HCT116 (cell line): ENCODE measurements at regions not wholly inside any gene's neighbourhood (a gene's known extent, or its start where the extent isn't known, plus 50 kb on each side); places are given as distances from the start of the nearest gene placed in this dataset.

Experiments used
- ATAC-seq: fragments of 200-7000 bp; cut with Tn5 transposase; 2 replicates; pipeline ENCODE4 v1.9.1; 2020; ENCODE audit warnings: mild to moderate bottlenecking, moderate library complexity
- BruUV-seq: library from RNA; stranded (reverse); fragments of 400-500 nt; replicated peaks from 2 replicates; lab custom pipeline; 2021; lab: Mats Ljungman, UMichigan
- CTCF ChIA-PET: fragments of 300-600 bp; sonication (Branson Sonifier 250); formaldehyde crosslinking; loops from one replicate; lab custom pipeline; 2021; ENCODE audit warnings: antibody characterized with exemption; lab: Charles Lee
- POLR2A ChIA-PET: fragments of 300-600, 350-600 bp; sonication (Branson Sonifier 250); formaldehyde crosslinking; loops from one replicate; lab custom pipeline; 2021; ENCODE audit warnings: antibody characterized with exemption; lab: Charles Lee
- RAD21 ChIA-PET, 2 experiments: fragments of 300-600 bp; sonication (Branson Sonifier 250); formaldehyde crosslinking; loops; one replicate each; lab custom pipeline; 2023; ENCODE audit warnings: low total read pairs in 2 of 2; ENCODE audit not compliant: uncharacterized antibody in 2 of 2, unreplicated experiment in 2 of 2, low non-redundant PET in 1 of 2; lab: Charles Lee
- DNase-seq: peaks from one replicate; pipeline ENCODE4 v3.0.0-alpha.2; 2010; ENCODE audit warnings: low read depth, low spot score
- H2AFZ ChIP-seq: fragments of 200-600 bp; shearing (Covaris generic), sonication (generic); 2 replicates; pipeline ENCODE4 v1.6.1; 2017; ENCODE audit warnings: low read depth, mixed run types, mixed read lengths, antibody characterized with exemption, low read length; ENCODE audit not compliant: poor library complexity, severe bottlenecking
- H3K27ac ChIP-seq: 2 replicates; pipeline ENCODE4 v1.5.1; 2012; ENCODE audit warnings: low read depth, low read length
- H3K27me3 ChIP-seq: fragments of 200-600 bp; sonication (generic); 2 replicates; pipeline ENCODE4 v1.6.1; 2016; ENCODE audit warnings: mixed run types, low read length, mixed read lengths; ENCODE audit not compliant: insufficient read depth
- H3K36me3 ChIP-seq, 2 experiments: fragments of 200-500 bp in 1 of 2; fragments of 200-600 bp in 1 of 2; sonication (Bioruptor generic) in 1 of 2; sonication (generic) in 1 of 2; 2 replicates each; pipeline versions ENCODE4 v1.5.1 to v1.6.1; 2014 to 2016; ENCODE audit warnings: low read length in 2 of 2, inconsistent platforms in 1 of 2, mixed read lengths in 1 of 2, mixed run types in 1 of 2; ENCODE audit not compliant: insufficient read depth in 2 of 2, control insufficient read depth in 1 of 2
- H3K4me1 ChIP-seq, 2 experiments: fragments of 200-600 bp in 1 of 2; sonication (generic) in 1 of 2; 2 replicates each; pipeline versions ENCODE4 v1.5.1 to v1.6.1; 2012 to 2017; ENCODE audit warnings: low read length in 2 of 2, inconsistent platforms in 1 of 2, mild to moderate bottlenecking in 1 of 2, mixed read lengths in 1 of 2, mixed run types in 1 of 2, moderate library complexity in 1 of 2; ENCODE audit not compliant: insufficient read depth in 2 of 2, control insufficient read depth in 1 of 2
- H3K4me2 ChIP-seq: fragments of 200-600 bp; sonication (generic); 2 replicates; pipeline ENCODE4 v1.6.1; 2017; ENCODE audit warnings: mixed run types, low read length, mixed read lengths
- H3K4me3 ChIP-seq, 2 experiments: fragments of 200-600 bp in 1 of 2; sonication (generic) in 1 of 2; replicated peaks in 1 of 2; 2 replicates each; pipeline ENCODE4 v1.5.1; 2011 to 2016; ENCODE audit warnings: low read length in 2 of 2, control low read depth in 1 of 2, low read depth in 1 of 2, mild to moderate bottlenecking in 1 of 2, mixed read lengths in 1 of 2, mixed run types in 1 of 2
- H3K79me2 ChIP-seq: fragments of 200-600 bp; sonication (generic); 2 replicates; pipeline ENCODE4 v1.6.1; 2017; ENCODE audit warnings: mild to moderate bottlenecking, mixed run types, low read length, moderate library complexity, mixed read lengths; ENCODE audit not compliant: insufficient read depth
- H3K9ac ChIP-seq: fragments of 200-600 bp; sonication (generic); 2 replicates; pipeline ENCODE4 v1.6.1; 2016; ENCODE audit warnings: low read length, mixed read lengths
- H3K9me2 ChIP-seq: fragments of 200-600 bp; sonication (generic), shearing (Covaris generic); 2 replicates; pipeline ENCODE4 v1.6.1; 2017; ENCODE audit warnings: mixed run types, mild to moderate bottlenecking, moderate library complexity; ENCODE audit not compliant: insufficient read depth
- H3K9me3 ChIP-seq, 2 experiments: fragments of 200-500 bp in 1 of 2; fragments of 200-600 bp in 1 of 2; sonication (Bioruptor generic) in 1 of 2; sonication (generic) in 1 of 2; 2 replicates each; pipeline ENCODE4 v1.6.1; 2014 to 2017; ENCODE audit warnings: low read length in 2 of 2, mixed read lengths in 2 of 2, inconsistent platforms in 1 of 2, low read depth in 1 of 2, mild to moderate bottlenecking in 1 of 2, mixed run types in 1 of 2, moderate library complexity in 1 of 2; ENCODE audit not compliant: control insufficient read depth in 1 of 2, insufficient read depth in 1 of 2
- H4K20me1 ChIP-seq: fragments of 200-600 bp; sonication (generic), shearing (Covaris generic); 2 replicates; pipeline ENCODE4 v1.6.1; 2017; ENCODE audit warnings: mixed run types, mild to moderate bottlenecking, moderate library complexity; ENCODE audit not compliant: insufficient read depth
- CBX3 ChIP-seq: IDR thresholded peaks from 2 replicates; pipeline ENCODE4 v1.6.1; 2012; ENCODE audit warnings: low read depth
- EGR1 ChIP-seq: IDR thresholded peaks from 2 replicates; pipeline ENCODE4 v1.6.1; 2012; ENCODE audit warnings: low read depth
- ELF1 ChIP-seq: IDR thresholded peaks from 2 replicates; pipeline ENCODE4 v1.6.1; 2012; ENCODE audit warnings: low read depth, borderline replicate concordance
- FOSL1 ChIP-seq: IDR thresholded peaks from 2 replicates; pipeline ENCODE4 v1.6.1; 2012; ENCODE audit warnings: low read depth
- JUND ChIP-seq: IDR thresholded peaks from 2 replicates; pipeline ENCODE4 v1.6.1; 2012
- POLR2A ChIP-seq: IDR thresholded peaks from 2 replicates; pipeline ENCODE4 v1.7.0; 2011; ENCODE audit warnings: borderline replicate concordance; ENCODE audit not compliant: insufficient read depth, insufficient read length; ENCODE audit errors: extremely low read depth
- RAD21 ChIP-seq: IDR thresholded peaks from 2 replicates; pipeline ENCODE4 v1.6.1; 2012; ENCODE audit warnings: low read depth, mild to moderate bottlenecking
- SP1 ChIP-seq: IDR thresholded peaks from 2 replicates; pipeline ENCODE4 v1.6.1; 2012; ENCODE audit warnings: low read depth
- SRF ChIP-seq: IDR thresholded peaks from 2 replicates; pipeline ENCODE4 v1.6.1; 2012; ENCODE audit warnings: low read depth
- TCF7L2 ChIP-seq: IDR thresholded peaks from 2 replicates; pipeline ENCODE4 v1.7.0; 2011; ENCODE audit warnings: borderline replicate concordance, inconsistent platforms; ENCODE audit not compliant: insufficient read depth, insufficient read length; ENCODE audit errors: extremely low read depth
- YY1 ChIP-seq: IDR thresholded peaks from 2 replicates; pipeline ENCODE4 v1.6.1; 2011; ENCODE audit warnings: low read length, low read depth, moderate library complexity, mild to moderate bottlenecking; ENCODE audit not compliant: insufficient replicate concordance; ENCODE audit errors: extremely low read depth
- ZFX ChIP-seq: fragments of 450-650 bp; IDR thresholded peaks from 2 replicates; pipeline ENCODE4 v1.6.1; 2017
- intact Hi-C: fragments of 100-400 bp; cut with micrococcal nuclease; formaldehyde crosslinking; loops from 2 replicates; pipeline ENCODE4 v1.10.0; 2022
- TF ChIP-seq, protein P1 (sequence below): IDR thresholded peaks from 2 replicates; pipeline ENCODE4 v1.6.1; 2012; ENCODE audit warnings: low read depth
- TF ChIP-seq, protein P2 (sequence below), 3 experiments: fragments of 200-600 bp in 1 of 3; sonication (generic) in 1 of 3; IDR thresholded peaks in 2 of 3; conservative IDR thresholded peaks in 1 of 3; 2 replicates each; pipeline ENCODE4 v1.5.1; 2012 to 2017; ENCODE audit warnings: low read depth in 2 of 3, low read length in 2 of 3, antibody characterized with exemption in 1 of 3, borderline replicate concordance in 1 of 3, control low read depth in 1 of 3, mild to moderate bottlenecking in 1 of 3, mixed read lengths in 1 of 3, mixed run types in 1 of 3, moderate library complexity in 1 of 3; ENCODE audit not compliant: insufficient read depth in 1 of 3
- TF ChIP-seq, protein P3 (sequence below): IDR thresholded peaks from 2 replicates; pipeline ENCODE4 v1.6.1; 2012

DNA sequence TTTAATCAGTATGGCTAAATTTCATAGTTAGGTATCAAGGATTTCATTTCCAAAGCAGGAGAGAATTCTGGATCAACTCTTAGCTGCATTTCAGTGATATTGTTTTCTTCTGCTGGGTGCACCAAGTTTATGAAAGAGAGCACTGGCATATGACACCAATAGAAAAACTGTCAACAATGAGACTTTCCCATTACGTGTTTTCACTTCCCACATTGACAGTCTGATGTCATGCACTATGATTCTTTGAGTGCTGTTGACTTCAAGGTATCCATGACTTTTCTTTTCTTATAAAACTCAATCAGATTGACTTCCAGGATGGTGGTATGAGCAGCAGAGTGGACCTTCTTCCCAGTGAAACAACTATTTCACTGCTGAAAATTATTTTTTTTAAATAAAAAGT, 476.1 kb downstream of the EDEM1 start:
- Histone ChIP-seq H3K36me3 (no peaks in the 10 kb centered on the region), H3K4me3 (no peak overlapping the region), H3K79me2 (no peaks in the 10 kb centered on the region), H3K4me1 (no peaks in the 10 kb centered on the region), H3K4me2 (no peak overlapping the region), H3K9me3 (peaks cover 6 to 10% of the 10 kb centered on the region in 2 experiments; a peak in 2 of 4 replicates), H3K27ac (no peak overlapping the region), H3K9me2 (no peaks in the 10 kb centered on the region), H4K20me1 (no peaks in the 10 kb centered on the region), H3K9ac (no peak overlapping the region), H3K27me3 (no peaks in the 10 kb centered on the region), H2AFZ (no peak overlapping the region)
- intact Hi-C loops = no loop called here
- CTCF ChIA-PET = no interaction called here
- RAD21 ChIA-PET = no interaction called here
- BruUV-seq = no TSS peak
- DNase-seq (no peak), ATAC-seq (no peak)
- TF ChIP-seq CBX3 (no peak), POLR2A (no peak), SP1 (no peak), FOSL1 (no peak), ELF1 (no peak), TCF7L2 (no peak), SRF (no peak), RAD21 (no peak), ZFX (no peak), YY1 (no peak), JUND (no peak), EGR1 (no peak)
- TF ChIP-seq, protein P1, sequence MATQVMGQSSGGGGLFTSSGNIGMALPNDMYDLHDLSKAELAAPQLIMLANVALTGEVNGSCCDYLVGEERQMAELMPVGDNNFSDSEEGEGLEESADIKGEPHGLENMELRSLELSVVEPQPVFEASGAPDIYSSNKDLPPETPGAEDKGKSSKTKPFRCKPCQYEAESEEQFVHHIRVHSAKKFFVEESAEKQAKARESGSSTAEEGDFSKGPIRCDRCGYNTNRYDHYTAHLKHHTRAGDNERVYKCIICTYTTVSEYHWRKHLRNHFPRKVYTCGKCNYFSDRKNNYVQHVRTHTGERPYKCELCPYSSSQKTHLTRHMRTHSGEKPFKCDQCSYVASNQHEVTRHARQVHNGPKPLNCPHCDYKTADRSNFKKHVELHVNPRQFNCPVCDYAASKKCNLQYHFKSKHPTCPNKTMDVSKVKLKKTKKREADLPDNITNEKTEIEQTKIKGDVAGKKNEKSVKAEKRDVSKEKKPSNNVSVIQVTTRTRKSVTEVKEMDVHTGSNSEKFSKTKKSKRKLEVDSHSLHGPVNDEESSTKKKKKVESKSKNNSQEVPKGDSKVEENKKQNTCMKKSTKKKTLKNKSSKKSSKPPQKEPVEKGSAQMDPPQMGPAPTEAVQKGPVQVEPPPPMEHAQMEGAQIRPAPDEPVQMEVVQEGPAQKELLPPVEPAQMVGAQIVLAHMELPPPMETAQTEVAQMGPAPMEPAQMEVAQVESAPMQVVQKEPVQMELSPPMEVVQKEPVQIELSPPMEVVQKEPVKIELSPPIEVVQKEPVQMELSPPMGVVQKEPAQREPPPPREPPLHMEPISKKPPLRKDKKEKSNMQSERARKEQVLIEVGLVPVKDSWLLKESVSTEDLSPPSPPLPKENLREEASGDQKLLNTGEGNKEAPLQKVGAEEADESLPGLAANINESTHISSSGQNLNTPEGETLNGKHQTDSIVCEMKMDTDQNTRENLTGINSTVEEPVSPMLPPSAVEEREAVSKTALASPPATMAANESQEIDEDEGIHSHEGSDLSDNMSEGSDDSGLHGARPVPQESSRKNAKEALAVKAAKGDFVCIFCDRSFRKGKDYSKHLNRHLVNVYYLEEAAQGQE = no peak
- TF ChIP-seq, protein P2, sequence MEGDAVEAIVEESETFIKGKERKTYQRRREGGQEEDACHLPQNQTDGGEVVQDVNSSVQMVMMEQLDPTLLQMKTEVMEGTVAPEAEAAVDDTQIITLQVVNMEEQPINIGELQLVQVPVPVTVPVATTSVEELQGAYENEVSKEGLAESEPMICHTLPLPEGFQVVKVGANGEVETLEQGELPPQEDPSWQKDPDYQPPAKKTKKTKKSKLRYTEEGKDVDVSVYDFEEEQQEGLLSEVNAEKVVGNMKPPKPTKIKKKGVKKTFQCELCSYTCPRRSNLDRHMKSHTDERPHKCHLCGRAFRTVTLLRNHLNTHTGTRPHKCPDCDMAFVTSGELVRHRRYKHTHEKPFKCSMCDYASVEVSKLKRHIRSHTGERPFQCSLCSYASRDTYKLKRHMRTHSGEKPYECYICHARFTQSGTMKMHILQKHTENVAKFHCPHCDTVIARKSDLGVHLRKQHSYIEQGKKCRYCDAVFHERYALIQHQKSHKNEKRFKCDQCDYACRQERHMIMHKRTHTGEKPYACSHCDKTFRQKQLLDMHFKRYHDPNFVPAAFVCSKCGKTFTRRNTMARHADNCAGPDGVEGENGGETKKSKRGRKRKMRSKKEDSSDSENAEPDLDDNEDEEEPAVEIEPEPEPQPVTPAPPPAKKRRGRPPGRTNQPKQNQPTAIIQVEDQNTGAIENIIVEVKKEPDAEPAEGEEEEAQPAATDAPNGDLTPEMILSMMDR (IDR thresholded peaks at IDR 0.05 in 2 of 3, conservative IDR thresholded peaks at IDR 0.05 in 1 of 3; ENCODE audit: borderline replicate concordance in 1 of 3, insufficient read depth in 1 of 3, low read depth in 2 of 3, low read length in 2 of 3) = no peak
- TF ChIP-seq, protein P3, sequence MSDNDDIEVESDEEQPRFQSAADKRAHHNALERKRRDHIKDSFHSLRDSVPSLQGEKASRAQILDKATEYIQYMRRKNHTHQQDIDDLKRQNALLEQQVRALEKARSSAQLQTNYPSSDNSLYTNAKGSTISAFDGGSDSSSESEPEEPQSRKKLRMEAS = no peak
- POLR2A ChIA-PET = no interaction called here
